ENCODE measurements at regions not wholly inside any gene's neighbourhood (a gene's known extent, or its start where the extent isn't known, plus 50 kb on each side); places are given as distances from the start of the nearest gene placed in this dataset.

GRCh38 chr1:79663916-79664315 is 657.4 kb upstream of the ADGRL4 start:
- WGBS (ENCODE audit: low lambda C conversion rate) = 0% methylated on average over 2 of the region's 2 CpGs
- FAIRE-seq (no peak), DNase-seq (ENCODE audit: low spot score) (no peak), ATAC-seq (no peak)
- intact Hi-C loops (cut with micrococcal nuclease; ENCODE audit: unreplicated experiment) = no loop called here
- Histone ChIP-seq H3K4me3 (replicated peaks in 1 of 3; ENCODE audit: insufficient read depth in 1 of 3, low read depth in 2 of 3, low read length in 3 of 3) (no peak overlapping the region), H3K27ac (ENCODE audit: extremely low read length, insufficient read depth, low read length) (no peak overlapping the region), H3K9me3 (ENCODE audit: low read length) (peaks cover 68% of the 10 kb centered on the region), H3K4me2 (ENCODE audit: low read depth, low read length) (no peak overlapping the region), H4K20me1 (ENCODE audit: insufficient read depth, low read length) (no peaks in the 10 kb centered on the region), H3K27me3 (ENCODE audit: control insufficient read depth in 1 of 2, insufficient read depth in 2 of 2, low read length in 2 of 2) (no peaks in the 10 kb centered on the region; a peak in 1 of 5 replicates), H3K4me1 (ENCODE audit: insufficient read depth, low read length) (no peaks in the 10 kb centered on the region), H2AFZ (ENCODE audit: low read length) (no peak overlapping the region), H3K79me2 (ENCODE audit: insufficient read depth, low read length) (no peaks in the 10 kb centered on the region), H3K36me3 (replicated peaks in 1 of 2; ENCODE audit: control insufficient read depth in 1 of 2, insufficient read depth in 2 of 2, low read length in 2 of 2) (no peaks in the 10 kb centered on the region), H3K9ac (ENCODE audit: insufficient read depth, low read depth, low read length) (no peak overlapping the region)
- BruUV-seq (replicated peaks) = no TSS peak
- CTCF ChIA-PET (ENCODE audit: low intra/inter-chr PET ratio, low total read pairs) = no interaction called here
- in situ Hi-C loops (cut with HindIII; ENCODE audit: extremely low pct_ligation_motif_present, low pct_unique_long_range_greater_than_20kb) = no loop called here
- TF ChIP-seq, protein P1, sequence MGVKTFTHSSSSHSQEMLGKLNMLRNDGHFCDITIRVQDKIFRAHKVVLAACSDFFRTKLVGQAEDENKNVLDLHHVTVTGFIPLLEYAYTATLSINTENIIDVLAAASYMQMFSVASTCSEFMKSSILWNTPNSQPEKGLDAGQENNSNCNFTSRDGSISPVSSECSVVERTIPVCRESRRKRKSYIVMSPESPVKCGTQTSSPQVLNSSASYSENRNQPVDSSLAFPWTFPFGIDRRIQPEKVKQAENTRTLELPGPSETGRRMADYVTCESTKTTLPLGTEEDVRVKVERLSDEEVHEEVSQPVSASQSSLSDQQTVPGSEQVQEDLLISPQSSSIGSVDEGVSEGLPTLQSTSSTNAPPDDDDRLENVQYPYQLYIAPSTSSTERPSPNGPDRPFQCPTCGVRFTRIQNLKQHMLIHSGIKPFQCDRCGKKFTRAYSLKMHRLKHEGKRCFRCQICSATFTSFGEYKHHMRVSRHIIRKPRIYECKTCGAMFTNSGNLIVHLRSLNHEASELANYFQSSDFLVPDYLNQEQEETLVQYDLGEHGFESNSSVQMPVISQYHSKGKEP (CRISPR knock-in tag; IDR thresholded peaks at IDR 0.05) = no peak
- no peak for TF ChIP-seq ZNF496 (CRISPR knock-in tag; IDR thresholded peaks at IDR 0.05; ENCODE audit: insufficient replicate concordance)
- TF ChIP-seq TCF12 (IDR thresholded peaks at IDR 0.05) = no peak
- no peak for TF ChIP-seq TCF12 (CRISPR knock-in tag; IDR thresholded peaks at IDR 0.05)
- no peak for TF ChIP-seq SRSF1 (optimal IDR thresholded peaks at IDR 0.05; ENCODE audit: low read depth, low read length)
- TF ChIP-seq, protein P2, sequence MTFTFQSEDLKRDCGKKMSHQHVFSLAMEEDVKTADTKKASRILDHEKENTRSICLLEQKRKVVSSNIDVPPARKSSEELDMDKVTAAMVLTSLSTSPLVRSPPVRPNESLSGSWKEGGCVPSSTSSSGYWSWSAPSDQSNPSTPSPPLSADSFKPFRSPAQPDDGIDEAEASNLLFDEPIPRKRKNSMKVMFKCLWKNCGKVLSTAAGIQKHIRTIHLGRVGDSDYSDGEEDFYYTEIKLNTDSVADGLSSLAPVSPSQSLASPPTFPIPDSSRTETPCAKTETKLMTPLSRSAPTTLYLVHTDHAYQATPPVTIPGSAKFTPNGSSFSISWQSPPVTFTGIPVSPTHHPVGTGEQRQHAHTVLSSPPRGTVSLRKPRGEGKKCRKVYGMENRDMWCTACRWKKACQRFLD (CRISPR knock-in tag; IDR thresholded peaks at IDR 0.05; ENCODE audit: borderline replicate concordance) = no peak
- TF ChIP-seq PAF1 (CRISPR knock-in tag; IDR thresholded peaks at IDR 0.05) = no peak
- no peak for TF ChIP-seq MBNL3 (CRISPR knock-in tag; conservative IDR thresholded peaks at IDR 0.05)
- TF ChIP-seq, protein P3, sequence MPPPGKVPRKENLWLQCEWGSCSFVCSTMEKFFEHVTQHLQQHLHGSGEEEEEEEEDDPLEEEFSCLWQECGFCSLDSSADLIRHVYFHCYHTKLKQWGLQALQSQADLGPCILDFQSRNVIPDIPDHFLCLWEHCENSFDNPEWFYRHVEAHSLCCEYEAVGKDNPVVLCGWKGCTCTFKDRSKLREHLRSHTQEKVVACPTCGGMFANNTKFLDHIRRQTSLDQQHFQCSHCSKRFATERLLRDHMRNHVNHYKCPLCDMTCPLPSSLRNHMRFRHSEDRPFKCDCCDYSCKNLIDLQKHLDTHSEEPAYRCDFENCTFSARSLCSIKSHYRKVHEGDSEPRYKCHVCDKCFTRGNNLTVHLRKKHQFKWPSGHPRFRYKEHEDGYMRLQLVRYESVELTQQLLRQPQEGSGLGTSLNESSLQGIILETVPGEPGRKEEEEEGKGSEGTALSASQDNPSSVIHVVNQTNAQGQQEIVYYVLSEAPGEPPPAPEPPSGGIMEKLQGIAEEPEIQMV (CRISPR knock-in tag; IDR thresholded peaks at IDR 0.05; ENCODE audit: low read depth) = no peak
- TF ChIP-seq ZNF589 (CRISPR knock-in tag; conservative IDR thresholded peaks at IDR 0.05) = no peak
- no peak for TF ChIP-seq RBM22 (optimal IDR thresholded peaks at IDR 0.05; ENCODE audit: low read length)
- no peak for TF ChIP-seq RORA (CRISPR knock-in tag; IDR thresholded peaks at IDR 0.05)
- TF ChIP-seq ZNF530 (CRISPR knock-in tag; IDR thresholded peaks at IDR 0.05; ENCODE audit: low read depth) = no peak
- no peak for TF ChIP-seq STAG1 (CRISPR knock-in tag; IDR thresholded peaks at IDR 0.05)
- no peak for TF ChIP-seq SIN3B (IDR thresholded peaks at IDR 0.05; ENCODE audit: low read length)
- no peak for TF ChIP-seq ZKSCAN8 (CRISPR knock-in tag; IDR thresholded peaks at IDR 0.05; ENCODE audit: borderline replicate concordance)
- TF ChIP-seq PAXIP1 (CRISPR knock-in tag; conservative IDR thresholded peaks at IDR 0.05) = no peak
- TF ChIP-seq PITX1 (CRISPR knock-in tag; IDR thresholded peaks at IDR 0.05) = no peak
- POLR2A ChIA-PET = no interaction called here

Measured in HepG2 (cell line).